ENCODE measurements at regions not wholly inside any gene's neighbourhood (a gene's known extent, or its start where the extent isn't known, plus 50 kb on each side); places are given as distances from the start of the nearest gene placed in this dataset.
A peak's percentile ranks its signal among the peaks of the same experiment; 100 is the strongest.

GRCh38 chr6:141658696-141659095 is 474.0 kb upstream of the GJE1 start:
- no peak for DNase-seq (ENCODE audit: low read depth, low spot score)
- peaks cover 8% of the 10 kb centered on the region for H3K9me3 Mint-ChIP-seq
- H3K4me1 Mint-ChIP-seq, result no peaks in the 10 kb centered on the region
- no peak for TF ChIP-seq CTCF (conservative IDR thresholded peaks at IDR 0.05)
- peaks cover 2% of the 10 kb centered on the region for H3K36me3 Mint-ChIP-seq (ENCODE audit: low read depth)
- H3K27me3 Mint-ChIP-seq (ENCODE audit: low read depth), result no peaks in the 10 kb centered on the region
- H3K27ac Mint-ChIP-seq (ENCODE audit: unreplicated experiment), result no peak overlapping the region
- no peak overlapping the region for H3K4me3 Mint-ChIP-seq

- Mint-ChIP-seq H3K9me3 (peaks cover 8% of the 10 kb centered on the region), H3K27me3 (ENCODE audit: low read depth) (no peaks in the 10 kb centered on the region), H3K4me1 (no peaks in the 10 kb centered on the region), H3K36me3 (ENCODE audit: low read depth) (peaks cover 2% of the 10 kb centered on the region), H3K4me3 (no peak overlapping the region), H3K27ac (ENCODE audit: unreplicated experiment) (no peak overlapping the region)
- TF ChIP-seq CTCF (conservative IDR thresholded peaks at IDR 0.05), result no peak
- no peak for DNase-seq (ENCODE audit: low read depth, low spot score)
Measured at GRCh38 chr6:141657812-141658211, 474.9 kb upstream of the GJE1 start.

DNA sequence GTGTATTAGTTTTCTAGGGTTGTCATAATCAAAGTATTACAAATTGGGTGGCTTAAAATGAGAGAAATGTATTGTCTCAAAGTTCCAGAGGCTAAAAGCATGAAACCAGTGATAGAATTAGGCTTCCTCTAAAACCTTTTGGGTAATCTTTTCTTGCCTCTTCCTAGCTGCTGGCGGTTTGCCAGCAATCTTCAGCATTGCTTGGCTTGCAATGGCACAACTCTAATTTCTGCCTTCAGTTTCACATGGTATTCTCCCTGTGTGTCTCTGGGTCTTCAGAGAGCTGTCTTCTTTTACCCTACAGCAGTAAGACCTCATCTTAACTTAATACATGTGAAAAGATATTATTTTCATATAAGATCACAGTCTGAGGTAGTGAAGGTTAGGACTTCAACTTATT is 479.1 kb upstream of the GJE1 start:
- Mint-ChIP-seq H3K36me3 (ENCODE audit: low read depth) (peaks cover 2% of the 10 kb centered on the region), H3K4me1 (no peaks in the 10 kb centered on the region), H3K27ac (ENCODE audit: unreplicated experiment) (no peak overlapping the region), H3K9me3 (peaks cover 8% of the 10 kb centered on the region), H3K27me3 (ENCODE audit: low read depth) (no peaks in the 10 kb centered on the region), H3K4me3 (no peak overlapping the region)
- no peak for TF ChIP-seq CTCF (conservative IDR thresholded peaks at IDR 0.05)
- no peak for DNase-seq (ENCODE audit: low read depth, low spot score)

DNA sequence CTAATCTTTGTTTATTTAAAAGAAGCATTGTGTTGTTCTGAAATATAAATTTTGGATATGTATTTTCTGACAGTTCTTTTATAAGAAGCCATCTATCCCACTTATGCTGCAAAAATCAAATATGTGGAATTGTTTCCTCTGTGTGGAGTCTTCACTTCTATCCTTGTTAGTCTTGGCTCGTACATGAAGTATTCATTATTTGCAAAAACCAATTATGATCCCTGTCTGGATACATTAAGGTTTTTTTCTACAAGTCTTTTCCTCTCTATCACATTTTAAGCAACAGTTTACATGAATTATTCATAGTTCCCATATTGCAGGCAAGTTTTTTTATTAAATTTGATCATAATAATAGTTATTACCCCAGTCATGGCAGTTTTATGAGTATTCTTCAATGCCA is 490.8 kb upstream of the GJE1 start:
- no peak for TF ChIP-seq CTCF (conservative IDR thresholded peaks at IDR 0.05)
- DNase-seq (ENCODE audit: low read depth, low spot score), result no peak
- Mint-ChIP-seq H3K27ac (ENCODE audit: unreplicated experiment) (no peak overlapping the region), H3K36me3 (ENCODE audit: low read depth) (no peaks in the 10 kb centered on the region), H3K4me3 (no peak overlapping the region), H3K9me3 (peaks cover 3% of the 10 kb centered on the region), H3K4me1 (no peaks in the 10 kb centered on the region), H3K27me3 (ENCODE audit: low read depth) (no peaks in the 10 kb centered on the region)

GRCh38 chr6:141641406-141641805 is 491.3 kb upstream of the GJE1 start:
- Mint-ChIP-seq H3K9me3 (peaks cover 3% of the 10 kb centered on the region), H3K27me3 (ENCODE audit: low read depth) (no peaks in the 10 kb centered on the region), H3K36me3 (ENCODE audit: low read depth) (no peaks in the 10 kb centered on the region), H3K27ac (ENCODE audit: unreplicated experiment) (no peak overlapping the region), H3K4me3 (no peak overlapping the region), H3K4me1 (no peaks in the 10 kb centered on the region)
- no peak for DNase-seq (ENCODE audit: low read depth, low spot score)
- TF ChIP-seq CTCF (conservative IDR thresholded peaks at IDR 0.05), result peak; percentile 33

DNA sequence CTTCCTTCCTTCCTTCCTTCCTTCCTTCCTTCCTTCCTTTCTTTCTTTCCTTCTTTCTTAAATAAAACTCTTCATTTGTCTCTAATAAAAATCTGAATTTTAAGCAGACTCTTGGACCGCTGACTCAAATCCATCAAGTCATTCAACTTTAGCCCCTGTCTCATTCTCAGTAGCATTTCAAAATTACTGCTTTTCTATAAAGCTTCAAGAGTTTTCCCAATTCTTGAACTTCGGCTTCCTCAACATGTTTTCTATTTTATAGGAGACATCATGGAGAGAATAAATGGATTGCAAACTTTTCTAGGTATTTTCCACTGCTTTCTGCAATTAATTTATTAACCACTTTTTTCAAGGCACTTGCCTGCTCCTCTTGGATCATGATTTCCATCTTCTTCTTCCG is 497.1 kb upstream of the GJE1 start:
- Mint-ChIP-seq H3K4me3 (no peak overlapping the region), H3K9me3 (no peaks in the 10 kb centered on the region), H3K4me1 (no peaks in the 10 kb centered on the region), H3K27ac (ENCODE audit: unreplicated experiment) (no peak overlapping the region), H3K36me3 (ENCODE audit: low read depth) (no peaks in the 10 kb centered on the region), H3K27me3 (ENCODE audit: low read depth) (no peaks in the 10 kb centered on the region)
- TF ChIP-seq CTCF (conservative IDR thresholded peaks at IDR 0.05), result no peak
- DNase-seq (ENCODE audit: low read depth, low spot score), result no peak

All from neural crest cell (in vitro differentiated cells).